Smooth muscle cell (in vitro differentiated cells): ENCODE measurements at regions not wholly inside any gene's neighbourhood (a gene's known extent, or its start where the extent isn't known, plus 50 kb on each side); places are given as distances from the start of the nearest gene placed in this dataset.

ENCODE experiments used
- DNase-seq: peaks from one replicate; lab custom pipeline; 2025; ENCODE audit not compliant: unreplicated experiment; lab: John Stamatoyannopoulos, UW
- H2AFZ ChIP-seq: fragments of 200-600 bp; sonication (generic); 2 replicates; pipeline ENCODE4 v1.6.0; 2016; ENCODE audit warnings: antibody characterized with exemption, low read depth, mild to moderate bottlenecking
- H3F3A ChIP-seq: fragments of 200-600 bp; sonication (generic); 2 replicates; pipeline ENCODE4 v1.6.0; 2017; ENCODE audit warnings: antibody characterized with exemption, low read depth
- H3K27ac ChIP-seq: fragments of 200-600 bp; sonication (generic); 2 replicates; pipeline ENCODE4 v1.5.1; 2016; ENCODE audit warnings: low read depth, mild to moderate bottlenecking
- H3K27me3 ChIP-seq: fragments of 200-600 bp; sonication (generic); 2 replicates; pipeline ENCODE4 v1.6.1; 2016; ENCODE audit warnings: low read depth, mild to moderate bottlenecking
- H3K36me3 ChIP-seq: fragments of 200-600 bp; sonication (generic); 2 replicates; pipeline ENCODE4 v1.5.1; 2016; ENCODE audit warnings: low read depth
- H3K4me1 ChIP-seq: fragments of 200-600 bp; sonication (generic); 2 replicates; pipeline ENCODE4 v1.5.1; 2016; ENCODE audit warnings: low read depth
- H3K4me2 ChIP-seq: fragments of 200-600 bp; sonication (generic); 2 replicates; pipeline ENCODE4 v1.6.0; 2016; ENCODE audit warnings: mild to moderate bottlenecking
- H3K4me3 ChIP-seq: fragments of 200-600 bp; sonication (generic); 2 replicates; pipeline ENCODE4 v1.5.1; 2016; ENCODE audit warnings: mild to moderate bottlenecking
- H3K79me2 ChIP-seq: fragments of 200-600 bp; sonication (generic); 2 replicates; pipeline ENCODE4 v1.6.0; 2016; ENCODE audit warnings: low read depth, mild to moderate bottlenecking
- H3K9ac ChIP-seq: fragments of 200-600 bp; sonication (generic); 2 replicates; pipeline ENCODE4 v1.6.0; 2016; ENCODE audit warnings: low read depth
- H3K9me3 ChIP-seq: fragments of 200-600 bp; sonication (generic); replicated peaks from 2 replicates; pipeline ENCODE4 v1.5.1; 2016; ENCODE audit warnings: low read depth
- H4K20me1 ChIP-seq: fragments of 200-600 bp; sonication (generic); 2 replicates; pipeline ENCODE4 v1.6.0; 2016; ENCODE audit warnings: low read depth
- WGBS: methylation state at CpG from one replicate; pipeline ENCODE4 v1.1.7; 2016; ENCODE audit warnings: low lambda C conversion rate; 5-methylcytosine and 5-hydroxymethylcytosine counted together
- TF ChIP-seq, protein P1 (sequence below): fragments of 200-600 bp; sonication (generic); IDR thresholded peaks from 2 replicates; pipeline ENCODE4 v1.5.1; 2017; ENCODE audit warnings: borderline replicate concordance, mild to moderate bottlenecking, antibody characterized with exemption; ENCODE audit not compliant: insufficient read depth, poor library complexity, severe bottlenecking

DNA sequence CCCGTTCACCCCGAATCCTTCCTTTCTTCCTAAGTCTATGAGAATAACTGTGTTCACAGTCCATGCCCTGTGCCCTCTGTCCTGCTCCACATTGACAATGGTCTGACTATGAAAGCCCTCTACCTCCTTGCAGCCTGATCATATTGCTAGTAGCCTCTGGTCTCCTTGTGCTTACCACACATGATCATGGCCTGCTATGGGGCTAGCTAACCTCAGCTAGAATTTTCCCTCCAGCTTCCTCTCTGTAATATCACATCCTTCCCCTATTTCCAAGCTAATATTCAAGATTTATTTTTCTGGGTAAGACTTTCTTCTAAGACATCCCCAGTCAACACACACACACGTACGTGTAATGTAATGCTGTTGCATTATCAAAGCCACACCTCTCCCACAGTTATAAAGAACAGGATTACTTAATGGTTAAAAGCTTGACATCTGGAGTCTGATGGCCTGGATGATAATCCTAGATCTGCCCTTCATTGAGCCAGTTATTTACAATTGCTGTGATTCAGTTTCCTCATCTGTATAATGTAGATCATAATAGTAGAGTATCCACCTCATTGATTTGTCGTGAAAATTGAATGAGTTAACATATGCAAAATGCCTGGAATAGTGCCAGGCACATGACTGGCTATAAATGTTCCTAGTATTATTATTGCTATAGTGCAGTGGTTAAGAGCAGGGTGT lies 214.4 kb upstream of the BLID start:
- Histone ChIP-seq H3K4me2 (no peak overlapping the region), H4K20me1 (no peaks in the 10 kb centered on the region), H3K9ac (no peak overlapping the region), H3K36me3 (no peaks in the 10 kb centered on the region), H3F3A (no peaks in the 10 kb centered on the region), H3K27ac (no peak overlapping the region), H3K9me3 (no peaks in the 10 kb centered on the region), H3K4me3 (no peak overlapping the region), H2AFZ (no peak overlapping the region), H3K79me2 (no peaks in the 10 kb centered on the region), H3K4me1 (no peaks in the 10 kb centered on the region), H3K27me3 (no peaks in the 10 kb centered on the region)
- 87% methylated on average over 5 of the region's 5 CpGs for WGBS
- DNase-seq, result no peak
- TF ChIP-seq, protein P1, sequence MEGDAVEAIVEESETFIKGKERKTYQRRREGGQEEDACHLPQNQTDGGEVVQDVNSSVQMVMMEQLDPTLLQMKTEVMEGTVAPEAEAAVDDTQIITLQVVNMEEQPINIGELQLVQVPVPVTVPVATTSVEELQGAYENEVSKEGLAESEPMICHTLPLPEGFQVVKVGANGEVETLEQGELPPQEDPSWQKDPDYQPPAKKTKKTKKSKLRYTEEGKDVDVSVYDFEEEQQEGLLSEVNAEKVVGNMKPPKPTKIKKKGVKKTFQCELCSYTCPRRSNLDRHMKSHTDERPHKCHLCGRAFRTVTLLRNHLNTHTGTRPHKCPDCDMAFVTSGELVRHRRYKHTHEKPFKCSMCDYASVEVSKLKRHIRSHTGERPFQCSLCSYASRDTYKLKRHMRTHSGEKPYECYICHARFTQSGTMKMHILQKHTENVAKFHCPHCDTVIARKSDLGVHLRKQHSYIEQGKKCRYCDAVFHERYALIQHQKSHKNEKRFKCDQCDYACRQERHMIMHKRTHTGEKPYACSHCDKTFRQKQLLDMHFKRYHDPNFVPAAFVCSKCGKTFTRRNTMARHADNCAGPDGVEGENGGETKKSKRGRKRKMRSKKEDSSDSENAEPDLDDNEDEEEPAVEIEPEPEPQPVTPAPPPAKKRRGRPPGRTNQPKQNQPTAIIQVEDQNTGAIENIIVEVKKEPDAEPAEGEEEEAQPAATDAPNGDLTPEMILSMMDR, result no peak

DNA sequence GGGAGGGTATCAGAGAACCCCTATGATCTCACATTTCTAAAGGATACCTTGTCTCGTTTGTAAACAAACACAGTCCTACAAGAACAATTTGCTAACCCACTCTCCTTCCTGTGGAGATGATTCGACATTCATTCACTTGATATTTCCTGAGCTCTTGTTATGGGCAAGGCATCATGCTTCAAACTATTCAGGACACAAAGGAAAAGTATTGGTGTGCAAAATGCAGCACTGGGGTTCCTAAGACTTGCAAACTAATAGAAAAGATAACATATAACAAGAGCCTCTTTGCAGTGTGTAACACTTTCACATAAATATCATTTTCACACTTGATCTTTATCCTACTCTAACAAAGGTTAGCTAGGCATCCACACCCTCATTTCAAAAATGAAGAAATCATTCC lies 211.5 kb upstream of the BLID start:
- no peak overlapping the region for H3K27ac ChIP-seq
- H3K79me2 ChIP-seq, result no peaks in the 10 kb centered on the region
- H3K9ac ChIP-seq, result no peak overlapping the region
- no peak overlapping the region for H3K4me2 ChIP-seq
- DNase-seq, result no peak
- no peak overlapping the region for H2AFZ ChIP-seq
- H3K4me1 ChIP-seq, result no peaks in the 10 kb centered on the region
- no peaks in the 10 kb centered on the region for H3K27me3 ChIP-seq
- no peak overlapping the region for H3K4me3 ChIP-seq
- no peaks in the 10 kb centered on the region for H4K20me1 ChIP-seq
- H3K9me3 ChIP-seq, result no peaks in the 10 kb centered on the region
- no peaks in the 10 kb centered on the region for H3F3A ChIP-seq
- WGBS, result 40% methylated on average over 2 of the region's 2 CpGs
- TF ChIP-seq, protein P1, result no peak
- no peaks in the 10 kb centered on the region for H3K36me3 ChIP-seq

DNA sequence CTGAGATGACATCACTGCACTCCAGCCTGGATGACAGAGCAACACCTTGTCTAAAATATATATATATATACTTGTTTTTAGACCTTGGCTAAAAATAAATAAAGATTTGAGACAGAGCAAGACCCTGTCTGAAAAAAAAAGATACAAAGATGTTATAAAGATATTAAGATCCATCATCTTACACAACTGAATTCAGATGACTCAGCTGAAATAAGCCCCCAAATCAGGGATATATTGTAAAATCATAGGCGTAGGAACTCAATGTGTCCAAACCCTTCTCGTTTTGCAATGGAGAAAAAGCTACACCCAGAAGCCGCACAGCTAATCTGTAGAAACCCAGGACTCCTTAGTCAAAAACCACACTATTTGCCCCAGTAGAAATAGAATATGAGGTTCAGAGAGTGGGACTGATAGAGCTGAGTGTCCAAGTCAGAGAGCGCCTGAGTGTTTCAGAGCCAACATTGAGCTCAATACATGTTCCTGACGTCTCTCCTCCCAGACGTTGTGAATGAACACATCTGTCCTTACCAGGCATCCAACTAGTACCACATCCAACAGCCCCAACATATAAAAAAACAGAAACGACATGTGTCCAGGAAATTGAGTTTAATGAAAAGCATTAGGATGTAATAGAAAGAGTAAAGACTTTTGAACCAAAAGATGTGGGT lies 207.9 kb upstream of the BLID start:
- H3K27ac ChIP-seq, result no peak overlapping the region
- TF ChIP-seq, protein P1, result no peak
- no peaks in the 10 kb centered on the region for H3K9me3 ChIP-seq
- H3K27me3 ChIP-seq, result no peaks in the 10 kb centered on the region
- no peak for DNase-seq
- H2AFZ ChIP-seq, result no peak overlapping the region
- no peak overlapping the region for H3K4me3 ChIP-seq
- H3K79me2 ChIP-seq, result no peaks in the 10 kb centered on the region
- no peaks in the 10 kb centered on the region for H3K36me3 ChIP-seq
- H3K4me1 ChIP-seq, result peaks cover 5% of the 10 kb centered on the region
- H3F3A ChIP-seq, result no peaks in the 10 kb centered on the region
- no peaks in the 10 kb centered on the region for H4K20me1 ChIP-seq
- H3K4me2 ChIP-seq, result no peak overlapping the region
- 77% methylated on average over 7 of the region's 7 CpGs for WGBS
- no peak overlapping the region for H3K9ac ChIP-seq

DNA sequence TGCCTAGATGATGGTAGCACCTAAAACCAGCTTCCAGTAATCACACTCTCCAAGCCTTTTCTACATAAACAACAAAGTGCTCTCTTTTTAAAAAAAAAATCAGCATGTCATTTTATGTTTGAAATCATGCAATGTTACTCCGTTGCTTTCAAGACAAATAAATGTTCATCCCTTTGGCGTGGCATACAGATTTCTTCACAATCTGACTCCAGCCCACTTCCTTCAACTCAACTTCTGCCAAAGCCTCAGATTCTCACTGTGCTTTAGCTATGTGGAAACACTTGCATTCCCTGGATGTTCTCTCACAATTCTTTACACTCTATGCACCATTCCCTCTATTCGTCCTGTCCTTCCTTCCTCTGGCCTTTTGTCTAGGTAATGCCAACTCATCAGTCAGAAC lies 206.3 kb upstream of the BLID start:
- WGBS, result 78% methylated on average over 3 of the region's 3 CpGs
- Histone ChIP-seq H3K9ac (no peak overlapping the region), H3K36me3 (no peaks in the 10 kb centered on the region), H3K4me2 (no peak overlapping the region), H3K4me3 (no peak overlapping the region), H3K27me3 (no peaks in the 10 kb centered on the region), H3F3A (no peaks in the 10 kb centered on the region), H4K20me1 (no peaks in the 10 kb centered on the region), H3K9me3 (no peaks in the 10 kb centered on the region), H3K79me2 (no peaks in the 10 kb centered on the region), H2AFZ (no peak overlapping the region), H3K27ac (no peak overlapping the region), H3K4me1 (peaks cover 7% of the 10 kb centered on the region)
- no peak for DNase-seq
- TF ChIP-seq, protein P1, result no peak
